Adipocyte (in vitro differentiated cells): ENCODE measurements at regions not wholly inside any gene's neighbourhood (a gene's known extent, or its start where the extent isn't known, plus 50 kb on each side); places are given as distances from the start of the nearest gene placed in this dataset.

ENCODE experiments used
- DNase-seq: peaks from one replicate; pipeline ENCODE4 v3.0.0-alpha.2; 2015; ENCODE audit warnings: low read depth
- H3K27me3 ChIP-seq: replicated peaks from 2 replicates; pipeline ENCODE4 v1.7.0; 2013; ENCODE audit warnings: mild to moderate bottlenecking, low read length, moderate library complexity; ENCODE audit not compliant: control insufficient read depth, insufficient read depth
- H3K36me3 ChIP-seq: 2 replicates; pipeline ENCODE4 v1.7.0; 2013; ENCODE audit warnings: low read length, mild to moderate bottlenecking, moderate library complexity; ENCODE audit not compliant: control insufficient read depth, insufficient read depth, severe bottlenecking
- H3K4me1 ChIP-seq: 2 replicates; pipeline ENCODE4 v1.7.0; 2013; ENCODE audit warnings: mild to moderate bottlenecking, low read length, moderate library complexity; ENCODE audit not compliant: control insufficient read depth, insufficient read depth
- H3K4me3 ChIP-seq: 2 replicates; pipeline ENCODE4 v1.7.0; 2013; ENCODE audit warnings: mild to moderate bottlenecking, low read length, moderate library complexity
- H3K9ac ChIP-seq: 2 replicates; pipeline ENCODE4 v1.7.0; 2013; ENCODE audit warnings: mild to moderate bottlenecking, low read length, moderate library complexity
- H3K9me3 ChIP-seq: 2 replicates; pipeline ENCODE4 v1.7.0; 2013; ENCODE audit warnings: mild to moderate bottlenecking, low read length, moderate library complexity; ENCODE audit not compliant: control insufficient read depth

DNA sequence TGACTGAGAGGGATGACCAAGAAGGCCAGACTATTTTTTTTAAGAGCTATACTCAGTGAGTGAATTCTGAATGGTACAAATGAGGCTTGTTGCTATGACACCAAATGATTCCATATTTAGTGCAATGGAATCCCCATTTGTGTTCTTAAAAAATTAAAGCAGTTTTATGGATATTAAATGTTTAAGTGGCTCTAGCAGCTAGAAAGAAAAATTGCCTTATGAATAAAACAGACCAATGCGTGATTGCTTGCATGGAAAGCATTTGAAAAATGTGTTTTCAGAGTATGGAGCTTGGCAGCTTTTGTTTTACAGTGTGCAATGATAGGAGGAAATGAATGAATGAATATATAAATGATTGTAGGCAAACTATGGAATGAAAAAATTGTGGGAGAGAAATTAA lies 238.8 kb upstream of the DPP10 start:
- Histone ChIP-seq H3K4me1 (no peaks in the 10 kb centered on the region), H3K4me3 (no peak overlapping the region), H3K9ac (no peak overlapping the region), H3K27me3 (no peaks in the 10 kb centered on the region), H3K36me3 (no peaks in the 10 kb centered on the region), H3K9me3 (peaks cover 3% of the 10 kb centered on the region)
- no peak for DNase-seq

DNA sequence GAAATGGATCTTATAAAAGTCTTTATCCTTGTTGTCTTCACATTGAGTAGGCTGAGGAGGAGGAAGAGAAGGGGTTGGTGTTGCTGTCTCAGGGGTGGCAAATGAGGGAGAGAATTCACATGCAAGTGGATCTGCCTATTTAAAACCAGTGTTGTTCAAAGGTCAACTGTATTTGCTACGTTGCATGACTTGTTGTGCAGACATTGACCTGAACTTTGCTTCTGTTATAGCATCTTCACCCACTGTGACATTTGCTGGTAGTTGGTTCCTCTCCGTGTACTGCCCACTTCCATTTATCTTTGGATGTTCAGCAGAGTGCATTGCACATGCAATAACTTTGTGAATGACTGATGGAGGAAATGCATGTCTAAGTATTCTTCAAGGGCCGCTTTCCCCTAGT lies 228.6 kb upstream of the DPP10 start:
- Histone ChIP-seq H3K27me3 (peaks cover 3% of the 10 kb centered on the region), H3K4me3 (no peak overlapping the region), H3K9ac (no peak overlapping the region), H3K36me3 (no peaks in the 10 kb centered on the region), H3K9me3 (no peaks in the 10 kb centered on the region), H3K4me1 (no peaks in the 10 kb centered on the region)
- DNase-seq, result no peak

DNA sequence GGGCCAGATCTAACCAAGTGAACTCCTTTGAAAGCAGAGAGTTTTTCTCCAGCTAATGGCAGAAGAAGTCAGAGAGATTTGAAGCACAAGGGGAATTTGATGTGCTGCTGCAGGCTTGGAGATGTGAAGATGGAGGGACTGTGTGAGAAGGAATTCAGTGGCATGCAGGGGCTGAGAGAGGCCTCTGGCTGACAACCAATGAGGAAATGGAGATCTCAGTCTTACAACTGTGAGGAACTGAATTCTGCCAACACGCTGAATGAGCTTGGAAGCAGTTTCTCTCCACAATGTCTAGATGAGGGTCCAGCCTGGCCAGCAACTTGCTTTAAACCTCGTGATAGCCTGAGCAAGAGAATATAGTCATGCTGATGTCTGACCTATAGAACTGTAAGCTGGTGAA lies 224.1 kb upstream of the DPP10 start:
- H3K9me3 ChIP-seq, result no peaks in the 10 kb centered on the region
- H3K27me3 ChIP-seq, result peaks cover 3% of the 10 kb centered on the region
- no peak for DNase-seq
- H3K4me3 ChIP-seq, result no peak overlapping the region
- H3K36me3 ChIP-seq, result no peaks in the 10 kb centered on the region
- no peak overlapping the region for H3K9ac ChIP-seq
- H3K4me1 ChIP-seq, result no peaks in the 10 kb centered on the region

DNA sequence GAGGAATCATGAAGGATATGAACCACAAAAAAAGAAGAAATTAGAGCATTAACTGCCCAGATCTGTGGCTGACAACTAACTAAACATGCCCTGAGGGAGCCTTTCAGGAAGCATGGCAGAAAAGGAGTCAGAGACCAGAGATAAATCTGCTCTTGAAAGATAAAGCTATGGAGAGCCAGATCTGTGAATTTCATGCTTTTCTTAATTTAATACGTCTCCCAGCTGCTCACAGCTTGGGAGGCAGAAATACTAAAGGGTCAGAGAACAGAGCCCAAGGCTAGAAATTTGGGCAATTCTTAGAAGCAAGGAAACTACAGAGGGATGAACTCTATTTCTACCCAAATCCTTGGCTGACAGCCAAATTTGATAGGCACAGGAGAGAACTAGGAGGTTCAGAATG lies 223.0 kb upstream of the DPP10 start:
- no peak for DNase-seq
- Histone ChIP-seq H3K9me3 (no peaks in the 10 kb centered on the region), H3K4me3 (no peak overlapping the region), H3K4me1 (no peaks in the 10 kb centered on the region), H3K27me3 (no peaks in the 10 kb centered on the region), H3K9ac (no peak overlapping the region), H3K36me3 (no peaks in the 10 kb centered on the region)

DNA sequence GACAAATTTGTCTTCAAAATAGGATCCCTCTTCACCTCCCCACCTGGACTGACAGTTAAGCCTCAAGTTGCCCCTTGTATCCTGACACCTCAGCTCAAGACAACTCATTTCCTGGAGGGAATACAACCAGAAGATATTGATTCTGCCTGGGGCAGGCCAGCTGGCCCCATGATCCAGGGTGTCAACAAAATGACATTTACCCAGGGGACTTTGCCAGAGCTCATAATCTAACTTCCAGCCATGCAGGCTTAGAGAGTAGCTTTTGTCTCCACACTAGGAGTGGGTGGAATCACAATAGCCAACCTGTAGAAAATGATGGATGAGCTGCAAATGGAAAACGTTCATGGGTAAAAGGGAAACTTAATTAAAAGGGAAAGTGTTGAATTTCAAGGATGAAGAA lies 220.1 kb upstream of the DPP10 start:
- Histone ChIP-seq H3K36me3 (no peaks in the 10 kb centered on the region), H3K27me3 (no peaks in the 10 kb centered on the region), H3K9me3 (no peaks in the 10 kb centered on the region), H3K9ac (no peak overlapping the region), H3K4me1 (no peaks in the 10 kb centered on the region), H3K4me3 (no peak overlapping the region)
- DNase-seq, result no peak

DNA sequence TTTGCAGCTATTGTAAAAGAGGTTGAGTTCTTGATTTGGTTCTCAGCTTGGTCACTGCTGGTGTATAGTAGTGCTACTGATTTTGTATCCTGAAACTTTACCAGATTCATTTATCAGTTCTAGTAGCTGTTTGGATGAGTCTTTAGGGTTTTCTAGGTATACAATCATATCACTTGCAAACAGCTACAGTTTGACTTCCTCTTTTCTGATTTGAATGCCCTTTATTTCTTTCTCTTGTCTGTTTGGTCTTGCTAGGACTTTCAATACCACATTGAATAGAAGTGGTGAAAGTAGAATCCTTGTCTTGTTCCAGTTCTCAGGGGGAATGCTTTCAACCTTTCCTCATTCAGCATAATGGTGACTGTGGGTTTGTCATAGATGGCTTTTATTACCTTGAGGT lies 210.5 kb upstream of the DPP10 start:
- DNase-seq, result no peak
- peaks cover 5% of the 10 kb centered on the region for H3K9me3 ChIP-seq
- H3K36me3 ChIP-seq, result no peaks in the 10 kb centered on the region
- H3K4me3 ChIP-seq, result no peak overlapping the region
- H3K27me3 ChIP-seq, result no peaks in the 10 kb centered on the region
- H3K4me1 ChIP-seq, result no peaks in the 10 kb centered on the region
- no peak overlapping the region for H3K9ac ChIP-seq

DNA sequence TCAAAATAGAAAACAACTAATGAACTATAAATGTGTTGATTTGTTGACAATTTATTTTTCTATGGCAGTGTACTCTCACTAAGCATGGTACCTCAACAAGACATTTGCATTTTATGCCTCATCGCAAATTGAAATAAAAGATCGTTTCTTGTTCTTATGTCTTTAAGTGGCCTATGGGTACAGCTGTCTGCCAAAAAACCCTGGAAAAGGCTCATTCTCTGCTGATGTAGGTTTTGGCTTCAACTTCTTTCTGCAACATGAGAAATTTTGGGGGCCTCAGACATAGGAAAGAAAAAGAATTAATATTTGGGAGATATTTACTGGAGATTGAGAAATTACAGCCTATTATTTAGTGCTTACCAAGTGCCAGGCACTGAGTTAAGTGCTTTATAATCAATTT lies 205.1 kb upstream of the DPP10 start:
- Histone ChIP-seq H3K27me3 (no peaks in the 10 kb centered on the region), H3K9me3 (peaks cover 5% of the 10 kb centered on the region), H3K4me3 (no peak overlapping the region), H3K36me3 (no peaks in the 10 kb centered on the region), H3K4me1 (no peaks in the 10 kb centered on the region), H3K9ac (no peak overlapping the region)
- DNase-seq, result no peak

DNA sequence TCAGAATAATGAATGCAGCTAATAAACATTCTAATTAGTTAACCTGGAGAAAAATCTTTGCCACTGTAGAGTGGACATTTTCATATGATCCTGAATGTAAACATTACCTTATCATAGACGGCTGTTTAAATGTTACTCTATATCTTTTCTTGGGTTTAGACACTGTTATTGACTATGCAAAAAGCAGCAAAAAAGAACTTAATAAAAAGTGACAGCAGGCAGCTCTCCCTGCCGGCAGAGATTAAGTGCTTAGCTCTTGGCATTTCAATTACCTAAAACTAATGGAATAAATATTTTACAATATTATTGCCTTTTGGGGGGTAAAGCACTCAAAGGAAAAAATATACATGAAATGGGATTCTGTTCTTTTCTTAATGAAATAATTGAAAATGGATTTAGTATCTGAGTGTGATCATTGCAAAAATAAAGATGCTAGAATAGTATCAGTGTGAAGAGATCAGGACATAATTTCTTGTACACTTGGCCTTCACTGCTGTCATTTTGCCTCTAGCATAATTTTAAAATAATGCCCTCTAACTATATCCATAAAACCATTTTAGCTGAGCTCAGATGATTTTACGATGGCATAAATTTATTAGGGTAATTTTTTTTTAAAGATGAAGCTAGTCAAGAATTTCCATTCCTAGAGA lies 203.4 kb upstream of the DPP10 start:
- Histone ChIP-seq H3K27me3 (no peaks in the 10 kb centered on the region), H3K4me3 (no peak overlapping the region), H3K4me1 (no peaks in the 10 kb centered on the region), H3K36me3 (no peaks in the 10 kb centered on the region), H3K9me3 (peaks cover 5% of the 10 kb centered on the region), H3K9ac (no peak overlapping the region)
- no peak for DNase-seq

DNA sequence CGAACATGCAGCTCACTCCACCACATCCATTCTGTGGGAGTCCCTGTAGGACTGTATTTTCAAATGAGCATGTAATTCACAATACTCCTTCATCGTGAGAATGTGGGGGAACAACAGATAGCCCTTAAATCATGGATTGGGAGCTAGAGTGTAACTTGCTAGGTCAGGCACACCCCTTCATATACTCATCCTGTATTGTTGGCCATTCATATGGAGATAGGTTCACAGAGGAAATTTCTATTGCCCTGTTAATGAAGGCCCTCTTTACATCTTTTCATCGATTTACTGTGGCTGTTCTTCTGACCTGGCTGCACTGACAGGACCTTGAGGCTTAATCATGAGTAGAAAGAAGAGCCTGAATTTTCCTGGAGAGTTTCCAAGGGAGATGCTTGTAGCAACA lies 193.8 kb upstream of the DPP10 start:
- DNase-seq, result no peak
- no peaks in the 10 kb centered on the region for H3K4me1 ChIP-seq
- no peaks in the 10 kb centered on the region for H3K36me3 ChIP-seq
- no peaks in the 10 kb centered on the region for H3K27me3 ChIP-seq
- no peak overlapping the region for H3K4me3 ChIP-seq
- H3K9ac ChIP-seq, result no peak overlapping the region
- no peaks in the 10 kb centered on the region for H3K9me3 ChIP-seq

DNA sequence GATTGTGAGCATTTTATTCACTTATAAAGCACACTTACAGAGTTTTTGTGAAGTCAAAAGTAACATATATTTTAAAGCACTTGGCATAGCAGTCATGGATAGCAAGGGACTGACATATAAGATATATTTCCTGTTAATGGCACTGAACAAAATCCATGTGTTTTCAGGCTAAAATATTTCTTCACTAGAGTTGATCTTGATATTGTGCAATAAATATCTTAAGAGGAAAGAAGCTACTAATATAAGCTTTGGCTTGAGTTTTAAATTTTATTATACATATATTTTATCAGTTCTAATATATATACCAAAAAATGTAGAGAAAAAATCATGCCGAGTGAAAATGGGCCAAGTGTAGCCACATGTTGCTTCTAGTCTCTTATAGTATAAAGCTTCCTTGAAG lies 189.7 kb upstream of the DPP10 start:
- no peaks in the 10 kb centered on the region for H3K36me3 ChIP-seq
- H3K4me3 ChIP-seq, result no peak overlapping the region
- no peaks in the 10 kb centered on the region for H3K4me1 ChIP-seq
- no peaks in the 10 kb centered on the region for H3K27me3 ChIP-seq
- no peaks in the 10 kb centered on the region for H3K9me3 ChIP-seq
- no peak overlapping the region for H3K9ac ChIP-seq
- no peak for DNase-seq

DNA sequence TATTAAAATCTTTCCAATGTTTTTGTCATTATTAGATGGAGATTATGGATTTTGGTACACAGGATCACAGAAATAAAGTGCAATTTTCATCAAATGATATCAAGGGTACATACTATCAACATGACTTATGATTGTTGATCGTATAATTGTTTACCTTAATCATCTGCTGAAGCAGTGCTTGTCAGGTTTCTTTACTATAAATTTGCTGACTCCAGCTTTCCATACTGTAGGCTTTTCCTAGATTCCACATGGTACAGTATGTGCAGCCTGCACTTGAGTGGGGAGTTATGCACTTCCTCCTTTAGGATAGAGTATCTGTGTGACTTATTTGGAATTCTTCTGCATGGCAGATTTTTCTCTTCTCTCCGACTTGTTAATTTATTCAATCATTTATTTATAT lies 187.6 kb upstream of the DPP10 start:
- Histone ChIP-seq H3K9me3 (no peaks in the 10 kb centered on the region), H3K27me3 (no peaks in the 10 kb centered on the region), H3K9ac (no peak overlapping the region), H3K36me3 (no peaks in the 10 kb centered on the region), H3K4me1 (no peaks in the 10 kb centered on the region), H3K4me3 (no peak overlapping the region)
- DNase-seq, result no peak

DNA sequence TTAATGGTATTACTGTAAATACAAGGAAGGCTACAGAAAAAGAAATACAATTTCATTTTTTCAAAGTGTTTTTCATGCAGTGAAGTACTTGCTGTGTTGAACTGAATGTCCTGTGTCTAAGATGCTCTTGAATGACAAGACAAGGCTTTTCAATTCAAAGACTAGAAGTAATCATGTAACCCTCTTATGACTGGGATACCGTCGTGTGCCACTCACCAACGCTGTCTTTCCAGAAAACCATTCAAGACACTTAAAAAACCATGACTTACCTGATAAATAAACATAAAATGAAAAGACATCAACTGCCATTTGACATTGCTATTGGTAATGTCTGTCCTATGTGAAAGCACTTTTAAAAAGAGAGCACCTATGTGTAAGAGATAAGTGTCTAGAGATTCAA lies 183.1 kb upstream of the DPP10 start:
- H3K4me3 ChIP-seq, result no peak overlapping the region
- H3K9me3 ChIP-seq, result no peaks in the 10 kb centered on the region
- H3K36me3 ChIP-seq, result no peaks in the 10 kb centered on the region
- no peak for DNase-seq
- no peaks in the 10 kb centered on the region for H3K27me3 ChIP-seq
- no peaks in the 10 kb centered on the region for H3K4me1 ChIP-seq
- H3K9ac ChIP-seq, result no peak overlapping the region
